ENCODE measurements at regions not wholly inside any gene's neighbourhood (a gene's known extent, or its start where the extent isn't known, plus 50 kb on each side); places are given as distances from the start of the nearest gene placed in this dataset.
"Not testable (repeated sequence)": the region's sequence is repeated elsewhere in the genome, so short reads cannot be mapped to it uniquely, and the experiment has no call there.

GRCh38 chr10:38355911-38356526, 261.9 kb downstream of the ZNF37A start:
- TF ChIP-seq CTCF (IDR thresholded peaks at IDR 0.05; ENCODE audit: poor library complexity, severe bottlenecking); EZH2 (IDR thresholded peaks at IDR 0.05; ENCODE audit: borderline replicate concordance, insufficient read depth, low read length, poor library complexity, severe bottlenecking); REST (IDR thresholded peaks at IDR 0.05; ENCODE audit: borderline replicate concordance); MXI1 (conservative IDR thresholded peaks at IDR 0.05; ENCODE audit: poor library complexity, severe bottlenecking); RAD21 (conservative IDR thresholded peaks at IDR 0.05); EP300 (conservative IDR thresholded peaks at IDR 0.05; ENCODE audit: poor library complexity, severe bottlenecking): not testable (repeated sequence)
- TF ChIP-seq POLR2AphosphoS5 (IDR thresholded peaks at IDR 0.05): peak; percentile 46

Data from neural cell (in vitro differentiated cells).